Psoas muscle (tissue), 7 donors: ENCODE measurements at regions not wholly inside any gene's neighbourhood (a gene's known extent, or its start where the extent isn't known, plus 50 kb on each side); places are given as distances from the start of the nearest gene placed in this dataset.
"Not testable (repeated sequence)": the region's sequence is repeated elsewhere in the genome, so short reads cannot be mapped to it uniquely, and the experiment has no call there.

Source experiments
- ATAC-seq, 4 donors: fragments of 200-7000 bp; cut with Tn5 transposase; one replicate each; pipeline ENCODE4 v1.9.1; 2020; ENCODE audit warnings: moderate library complexity in 3 of 4, mild to moderate bottlenecking in 2 of 4
- DNase-seq, 2 donors: peaks; one replicate each; pipeline ENCODE4 v3.0.0-alpha.2; 2020
- H3K27ac ChIP-seq: fragments of 200-600 bp; one replicate; pipeline ENCODE4 v1.8.0; 2022
- H3K27me3 ChIP-seq, 3 donors: fragments of 200-600 bp in 1 of 3; one replicate each; pipeline versions ENCODE4 v1.6.1 to v1.8.0; 2013 to 2022; ENCODE audit warnings: low read length in 2 of 3, mild to moderate bottlenecking in 2 of 3, moderate library complexity in 1 of 3; ENCODE audit not compliant: insufficient read depth in 3 of 3
- H3K36me3 ChIP-seq, 2 donors: fragments of 200-600 bp in 1 of 2; one replicate each; pipeline versions ENCODE4 v1.6.1 to v1.8.0; 2013 to 2022; ENCODE audit warnings: low read depth in 1 of 2, mild to moderate bottlenecking in 1 of 2, moderate library complexity in 1 of 2; ENCODE audit not compliant: insufficient read depth in 1 of 2
- H3K4me1 ChIP-seq: fragments of 200-600 bp; one replicate; pipeline ENCODE4 v1.8.0; 2022
- H3K4me3 ChIP-seq: fragments of 200-600 bp; one replicate; pipeline ENCODE4 v1.8.0; 2022; ENCODE audit warnings: mild to moderate bottlenecking
- H3K9me3 ChIP-seq: fragments of 200-600 bp; one replicate; pipeline ENCODE4 v1.8.0; 2022
- CTCF ChIP-seq: fragments of 200-600 bp; IDR thresholded peaks from one replicate; pipeline ENCODE4 v1.8.0; 2022; ENCODE audit warnings: antibody characterized with exemption
- WGBS, 3 donors: extraction: QIAGEN DNeasy Blood & Tissue Kit; methylation state at CpG; one replicate each; pipeline versions ENCODE4 v1.1.6 to v1.1.7; 2013; 5-methylcytosine and 5-hydroxymethylcytosine counted together
- intact Hi-C, 2 donors: fragments of 100-400 bp; cut with DNase I; formaldehyde crosslinking; loops; one replicate each; pipeline versions ENCODE4 v1.11.0 to v1.14.2; 2022
- donor health status: healthy with polysubstance abuse.
- donor health status: DM: no; HTN: no; CAD: no; lungs with moderate emphysema.
- donor health status: Bipolar disorder and iron deficiency.
- donor health status: healthy.
- donor health status: DM: yes; HTN: yes; CAD: no.
- donor health status: DM: no; HTN: no; CAD: no.
- donor health status: DM: yes; HTN: yes; CAD: no.

GRCh38 chr15:19996574-19997194, 544.9 kb downstream of the GOLGA6L6 start:
- H3K27ac ChIP-seq, H3K4me1 ChIP-seq, H3K36me3 ChIP-seq, intact Hi-C loops, DNase-seq, H3K9me3 ChIP-seq, H3K4me3 ChIP-seq, ATAC-seq, H3K27me3 ChIP-seq: not testable (repeated sequence)
- WGBS, 3 donors: 47 to 54% (median 47%) methylated on average over 3 of the region's 4 CpGs

GRCh38 chr15:19995296-19995695, 546.3 kb downstream of the GOLGA6L6 start:
- intact Hi-C loops, H3K36me3 ChIP-seq, DNase-seq, H3K27me3 ChIP-seq, H3K27ac ChIP-seq, H3K4me1 ChIP-seq, ATAC-seq, H3K4me3 ChIP-seq, H3K9me3 ChIP-seq: not testable (repeated sequence)
- 25 to 55% (median 41%) methylated on average over 1 of the region's 1 CpG for WGBS, 3 donors

GRCh38 chr15:19992428-19992827, 549.2 kb downstream of the GOLGA6L6 start:
- ATAC-seq: no peak
- peaks cover 3% of the 10 kb centered on the region for H3K9me3 ChIP-seq
- TF ChIP-seq CTCF: no peak
- H3K4me3 ChIP-seq: no peak overlapping the region
- H3K36me3 ChIP-seq: no peaks in the 10 kb centered on the region
- DNase-seq: no peak
- H3K4me1 ChIP-seq: no peaks in the 10 kb centered on the region
- no peaks in the 10 kb centered on the region for H3K27me3 ChIP-seq
- 61 to 77% (median 70%) methylated on average over 4 of the region's 4 CpGs for WGBS, 3 donors
- intact Hi-C loops: no loop called here
- H3K27ac ChIP-seq: no peak overlapping the region

- Histone ChIP-seq H3K36me3 (no peaks in the 10 kb centered on the region), H3K4me1 (no peaks in the 10 kb centered on the region), H3K27ac (no peak overlapping the region), H3K4me3 (no peak overlapping the region), H3K27me3 (no peaks in the 10 kb centered on the region), H3K9me3 (peaks cover 3% of the 10 kb centered on the region)
- intact Hi-C loops: no loop called here
- no peak for DNase-seq
- no peak for TF ChIP-seq CTCF
- 49 to 53% (median 52%) methylated on average over 5 of the region's 5 CpGs for WGBS, 3 donors
- ATAC-seq: no peak
Measured at GRCh38 chr15:19988094-19988660, 553.4 kb downstream of the GOLGA6L6 start.

- H3K4me3 ChIP-seq: no peak overlapping the region
- no peak for TF ChIP-seq CTCF
- H3K27ac ChIP-seq: no peak overlapping the region
- no peak for DNase-seq
- intact Hi-C loops: no loop called here
- no peaks in the 10 kb centered on the region for H3K36me3 ChIP-seq
- no peaks in the 10 kb centered on the region for H3K27me3 ChIP-seq
- H3K9me3 ChIP-seq: peaks cover 3% of the 10 kb centered on the region
- no peaks in the 10 kb centered on the region for H3K4me1 ChIP-seq
- no peak for ATAC-seq
- 21 to 28% (median 26%) methylated on average over 13 of the region's 13 CpGs for WGBS, 3 donors
Measured at GRCh38 chr15:19987389-19988048, 554.1 kb downstream of the GOLGA6L6 start.
